ENCODE measurements at regions not wholly inside any gene's neighbourhood (a gene's known extent, or its start where the extent isn't known, plus 50 kb on each side); places are given as distances from the start of the nearest gene placed in this dataset.

DNA sequence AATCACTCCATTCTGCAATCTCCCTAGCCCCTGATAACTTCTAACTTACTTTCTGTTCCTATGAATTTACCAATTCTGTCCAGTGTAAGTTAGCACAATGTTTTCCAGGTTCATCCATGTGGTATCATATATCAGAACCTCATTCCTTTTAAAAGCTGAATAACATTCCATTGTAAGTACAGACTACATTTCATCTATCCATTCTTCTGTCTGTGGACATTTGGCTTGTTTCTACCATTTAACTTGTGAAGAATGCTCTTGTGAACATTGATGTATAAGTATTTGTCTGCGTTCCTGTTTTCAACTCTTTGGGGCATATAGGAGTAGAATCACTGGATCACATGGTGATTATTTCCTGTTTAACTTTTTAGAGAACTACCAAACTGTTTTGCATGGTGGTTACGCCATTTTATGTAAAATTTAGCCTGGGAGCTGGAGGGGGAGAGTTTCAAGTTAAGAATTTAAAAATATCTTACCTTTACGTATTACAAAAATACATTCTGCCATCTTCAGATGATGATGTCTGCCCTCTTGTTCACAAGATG, 156.5 kb downstream of the BTBD3 start:
- 96% methylated on average over 3 of the region's 3 CpGs for WGBS
- no peaks in the 10 kb centered on the region for H3K36me3 ChIP-seq
- no peaks in the 10 kb centered on the region for H3K4me1 ChIP-seq (replicated peaks)
- no peak overlapping the region for H3K27ac ChIP-seq
- no peak overlapping the region for H3K4me3 ChIP-seq
- TF ChIP-seq POLR2AphosphoS5 (IDR thresholded peaks at IDR 0.05) (no peak), POLR2A (IDR thresholded peaks at IDR 0.05) (no peak)
- TF ChIP-seq, protein P1, sequence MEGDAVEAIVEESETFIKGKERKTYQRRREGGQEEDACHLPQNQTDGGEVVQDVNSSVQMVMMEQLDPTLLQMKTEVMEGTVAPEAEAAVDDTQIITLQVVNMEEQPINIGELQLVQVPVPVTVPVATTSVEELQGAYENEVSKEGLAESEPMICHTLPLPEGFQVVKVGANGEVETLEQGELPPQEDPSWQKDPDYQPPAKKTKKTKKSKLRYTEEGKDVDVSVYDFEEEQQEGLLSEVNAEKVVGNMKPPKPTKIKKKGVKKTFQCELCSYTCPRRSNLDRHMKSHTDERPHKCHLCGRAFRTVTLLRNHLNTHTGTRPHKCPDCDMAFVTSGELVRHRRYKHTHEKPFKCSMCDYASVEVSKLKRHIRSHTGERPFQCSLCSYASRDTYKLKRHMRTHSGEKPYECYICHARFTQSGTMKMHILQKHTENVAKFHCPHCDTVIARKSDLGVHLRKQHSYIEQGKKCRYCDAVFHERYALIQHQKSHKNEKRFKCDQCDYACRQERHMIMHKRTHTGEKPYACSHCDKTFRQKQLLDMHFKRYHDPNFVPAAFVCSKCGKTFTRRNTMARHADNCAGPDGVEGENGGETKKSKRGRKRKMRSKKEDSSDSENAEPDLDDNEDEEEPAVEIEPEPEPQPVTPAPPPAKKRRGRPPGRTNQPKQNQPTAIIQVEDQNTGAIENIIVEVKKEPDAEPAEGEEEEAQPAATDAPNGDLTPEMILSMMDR (IDR thresholded peaks at IDR 0.05): no peak
- H3K9me3 ChIP-seq: no peaks in the 10 kb centered on the region
- no peaks in the 10 kb centered on the region for H3K27me3 ChIP-seq (replicated peaks; ENCODE audit: insufficient read depth)
- intact Hi-C loops (cut with DNase I): no loop called here
- no peak for DNase-seq (ENCODE audit: low spot score)

DNA sequence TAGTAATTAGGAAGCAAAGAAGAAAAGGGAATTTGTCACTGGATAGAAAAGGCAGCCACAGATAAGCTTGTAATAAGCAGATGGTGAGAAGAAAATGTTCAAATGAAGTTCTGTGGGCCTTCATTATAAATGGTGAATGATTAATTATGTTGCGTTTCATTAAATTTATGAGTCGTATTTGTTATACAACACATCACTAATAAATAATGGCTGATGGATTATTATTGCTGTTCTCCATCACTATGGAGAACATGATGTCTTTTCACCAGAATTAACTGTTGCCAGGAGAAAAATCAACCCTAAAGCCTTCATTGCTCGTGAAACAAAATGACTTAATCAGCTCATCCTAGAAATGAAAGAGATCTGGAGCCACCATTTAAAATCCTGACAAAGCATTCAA, 158.5 kb downstream of the BTBD3 start:
- no peak for DNase-seq (ENCODE audit: low spot score)
- intact Hi-C loops (cut with DNase I): no loop called here
- Histone ChIP-seq H3K36me3 (no peaks in the 10 kb centered on the region), H3K27me3 (replicated peaks; ENCODE audit: insufficient read depth) (no peaks in the 10 kb centered on the region), H3K9me3 (no peaks in the 10 kb centered on the region), H3K4me3 (no peak overlapping the region), H3K4me1 (replicated peaks) (no peaks in the 10 kb centered on the region), H3K27ac (no peak overlapping the region)
- TF ChIP-seq, protein P1 (IDR thresholded peaks at IDR 0.05): no peak
- TF ChIP-seq POLR2AphosphoS5 (IDR thresholded peaks at IDR 0.05): no peak
- TF ChIP-seq POLR2A (IDR thresholded peaks at IDR 0.05): no peak
- WGBS: 71% methylated on average over 3 of the region's 3 CpGs

- 64% methylated on average over 7 of the region's 7 CpGs for WGBS
These were observed 160.2 kb downstream of the BTBD3 start for GRCh38 chr20:12077875-12078274.

GRCh38 chr20:12079490-12079889, 161.8 kb downstream of the BTBD3 start:
- intact Hi-C loops (cut with DNase I): no loop called here
- 95% methylated on average over 4 of the region's 4 CpGs for WGBS

More at GRCh38 chr20:12077875-12078274, 160.2 kb downstream of the BTBD3 start:
- no peaks in the 10 kb centered on the region for H3K36me3 ChIP-seq
- intact Hi-C loops (cut with DNase I): no loop called here
- H3K27me3 ChIP-seq (replicated peaks; ENCODE audit: insufficient read depth): no peaks in the 10 kb centered on the region
- H3K4me1 ChIP-seq (replicated peaks): no peaks in the 10 kb centered on the region
- no peaks in the 10 kb centered on the region for H3K9me3 ChIP-seq
- no peak overlapping the region for H3K4me3 ChIP-seq
- H3K27ac ChIP-seq: no peak overlapping the region
- TF ChIP-seq POLR2A (IDR thresholded peaks at IDR 0.05): no peak
- TF ChIP-seq POLR2AphosphoS5 (IDR thresholded peaks at IDR 0.05): no peak
- TF ChIP-seq, protein P1 (IDR thresholded peaks at IDR 0.05): no peak
- no peak for DNase-seq (ENCODE audit: low spot score)

GRCh38 chr20:12083269-12083668, 165.6 kb downstream of the BTBD3 start:
- H3K4me1 ChIP-seq (replicated peaks): no peaks in the 10 kb centered on the region
- 71% methylated on average over 2 of the region's 2 CpGs for WGBS
- no peak overlapping the region for H3K4me3 ChIP-seq
- H3K36me3 ChIP-seq: no peaks in the 10 kb centered on the region
- TF ChIP-seq, protein P1 (IDR thresholded peaks at IDR 0.05): no peak
- TF ChIP-seq POLR2A (IDR thresholded peaks at IDR 0.05) (no peak), POLR2AphosphoS5 (IDR thresholded peaks at IDR 0.05) (no peak)
- intact Hi-C loops (cut with DNase I): no loop called here
- no peaks in the 10 kb centered on the region for H3K9me3 ChIP-seq
- no peak for DNase-seq (ENCODE audit: low spot score)
- no peak overlapping the region for H3K27ac ChIP-seq
- no peaks in the 10 kb centered on the region for H3K27me3 ChIP-seq (replicated peaks; ENCODE audit: insufficient read depth)

More at GRCh38 chr20:12079490-12079889, 161.8 kb downstream of the BTBD3 start:
- Histone ChIP-seq H3K36me3 (no peaks in the 10 kb centered on the region), H3K9me3 (no peaks in the 10 kb centered on the region), H3K4me1 (replicated peaks) (no peaks in the 10 kb centered on the region), H3K27ac (no peak overlapping the region), H3K4me3 (no peak overlapping the region), H3K27me3 (replicated peaks; ENCODE audit: insufficient read depth) (no peaks in the 10 kb centered on the region)
- DNase-seq (ENCODE audit: low spot score): no peak
- TF ChIP-seq POLR2AphosphoS5 (IDR thresholded peaks at IDR 0.05): no peak
- TF ChIP-seq, protein P1 (IDR thresholded peaks at IDR 0.05): no peak
- TF ChIP-seq POLR2A (IDR thresholded peaks at IDR 0.05): no peak
